K562 (cell line): ENCODE measurements at regions not wholly inside any gene's neighbourhood (a gene's known extent, or its start where the extent isn't known, plus 50 kb on each side); places are given as distances from the start of the nearest gene placed in this dataset.

Source experiments
- ADNP ChIP-seq: fragments of 200-800 bp; sonication (Bioruptor generic); IDR thresholded peaks from 2 replicates; pipeline ENCODE4 v1.6.1; 2016; ENCODE audit warnings: missing genetic modification characterization, missing compliant biosample characterization
- KLF1 ChIP-seq: fragments of 450-650 bp; IDR thresholded peaks from 2 replicates; pipeline ENCODE4 v1.6.1; 2016; ENCODE audit warnings: missing genetic modification characterization, missing compliant biosample characterization
- MNT ChIP-seq, 2 experiments: fragments of 450-650 bp; conservative IDR thresholded peaks; 2 replicates each; pipeline ENCODE4 v1.6.1; 2017; ENCODE audit warnings: mild to moderate bottlenecking in 2 of 2, moderate library complexity in 2 of 2
- MTA2 ChIP-seq: fragments of 450-650 bp; IDR thresholded peaks from 2 replicates; pipeline ENCODE4 v1.6.1; 2016; ENCODE audit warnings: low read depth
- POLR2AphosphoS2 ChIP-seq: IDR thresholded peaks from 2 replicates; pipeline ENCODE4 v1.6.1; 2012; ENCODE audit warnings: low read length, improper control_type of control experiment
- PTRF ChIP-seq: fragments of 450-650 bp; IDR thresholded peaks from 2 replicates; pipeline ENCODE4 v1.6.1; 2016; ENCODE audit warnings: mild to moderate bottlenecking, missing genetic modification characterization, missing compliant biosample characterization
- RAD21 ChIP-seq, 2 experiments: fragments of 250-450 bp in 1 of 2; fragments of 450-650 bp in 1 of 2; sonication (Bioruptor Pico) in 1 of 2; formaldehyde crosslinking in 1 of 2; IDR thresholded peaks in 1 of 2; conservative IDR thresholded peaks in 1 of 2; 2 replicates each; pipeline versions ENCODE4 v1.4.0 to v1.8.0; 2020 to 2022; ENCODE audit warnings: mild to moderate bottlenecking in 2 of 2, moderate library complexity in 1 of 2
- RBBP5 ChIP-seq: fragments of 200-600 bp; sonication (generic); IDR thresholded peaks from 2 replicates; pipeline ENCODE4 v1.6.1; 2012; ENCODE audit warnings: borderline replicate concordance, mild to moderate bottlenecking, low read length, control low read depth, inconsistent platforms; ENCODE audit not compliant: insufficient read depth, poor library complexity, severe bottlenecking
- TAF1 ChIP-seq: IDR thresholded peaks from 2 replicates; pipeline ENCODE4 v1.6.1; 2011; ENCODE audit warnings: mild to moderate bottlenecking, low read length, moderate library complexity; ENCODE audit not compliant: insufficient read depth, control insufficient read depth, severe bottlenecking; ENCODE audit errors: extremely low read depth
- ZBTB7A ChIP-seq: IDR thresholded peaks from 2 replicates; pipeline ENCODE4 v1.6.1; 2011; ENCODE audit warnings: low read depth, mild to moderate bottlenecking, low read length, moderate library complexity, borderline replicate concordance; ENCODE audit not compliant: control insufficient read depth
- ZNF143 ChIP-seq: sonication (generic); formaldehyde crosslinking; IDR thresholded peaks from 2 replicates; pipeline ENCODE4 v1.9.0; 2022; ENCODE audit warnings: mild to moderate bottlenecking, missing genetic modification reagents
- ZNF239 ChIP-seq: fragments of 250-450 bp; sonication (Bioruptor Pico); IDR thresholded peaks from 2 replicates; pipeline ENCODE4 v1.4.0; 2020; ENCODE audit warnings: mild to moderate bottlenecking
- ZNF79 ChIP-seq: fragments of 250-450 bp; sonication (Bioruptor Pico); IDR thresholded peaks from 2 replicates; pipeline ENCODE4 v1.4.0; 2020; ENCODE audit warnings: low read depth, mild to moderate bottlenecking, moderate library complexity
- TF ChIP-seq, protein P1 (sequence below): fragments of 450-650 bp; IDR thresholded peaks from 2 replicates; pipeline ENCODE4 v1.6.1; 2018; ENCODE audit warnings: mild to moderate bottlenecking, low read depth; ENCODE audit not compliant: partially characterized antibody
- TF ChIP-seq, protein P2 (sequence below): sonication (generic); formaldehyde crosslinking; IDR thresholded peaks from 2 replicates; pipeline ENCODE4 v1.8.1; 2023; ENCODE audit warnings: mild to moderate bottlenecking, missing genetic modification reagents
- TF ChIP-seq, protein P3 (sequence below): fragments of 450-650 bp; IDR thresholded peaks from 2 replicates; pipeline ENCODE4 v1.6.1; 2017; ENCODE audit warnings: antibody characterized with exemption, mild to moderate bottlenecking

- TF ChIP-seq MNT (conservative IDR thresholded peaks at IDR 0.05) (no peak), RAD21 (CRISPR knock-in tag; conservative IDR thresholded peaks at IDR 0.05 in 1 of 2, IDR thresholded peaks at IDR 0.05 in 1 of 2) (no peak), ZNF239 (CRISPR knock-in tag) (no peak), ZBTB7A (no peak), POLR2AphosphoS2 (no peak), KLF1 (tag) (no peak), ZNF79 (CRISPR knock-in tag) (no peak), ADNP (tag) (no peak), TAF1 (no peak), ZNF143 (no peak), PTRF (tag) (no peak), MTA2 (no peak), RBBP5 (no peak)
- TF ChIP-seq, protein P1, sequence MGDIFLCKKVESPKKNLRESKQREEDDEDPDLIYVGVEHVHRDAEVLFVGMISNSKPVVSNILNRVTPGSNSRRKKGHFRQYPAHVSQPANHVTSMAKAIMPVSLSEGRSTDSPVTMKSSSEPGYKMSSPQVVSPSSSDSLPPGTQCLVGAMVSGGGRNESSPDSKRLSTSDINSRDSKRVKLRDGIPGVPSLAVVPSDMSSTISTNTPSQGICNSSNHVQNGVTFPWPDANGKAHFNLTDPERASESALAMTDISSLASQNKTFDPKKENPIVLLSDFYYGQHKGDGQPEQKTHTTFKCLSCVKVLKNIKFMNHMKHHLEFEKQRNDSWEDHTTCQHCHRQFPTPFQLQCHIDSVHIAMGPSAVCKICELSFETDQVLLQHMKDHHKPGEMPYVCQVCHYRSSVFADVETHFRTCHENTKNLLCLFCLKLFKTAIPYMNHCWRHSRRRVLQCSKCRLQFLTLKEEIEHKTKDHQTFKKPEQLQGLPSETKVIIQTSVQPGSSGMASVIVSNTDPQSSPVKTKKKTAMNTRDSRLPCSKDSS: no peak
- TF ChIP-seq, protein P2, sequence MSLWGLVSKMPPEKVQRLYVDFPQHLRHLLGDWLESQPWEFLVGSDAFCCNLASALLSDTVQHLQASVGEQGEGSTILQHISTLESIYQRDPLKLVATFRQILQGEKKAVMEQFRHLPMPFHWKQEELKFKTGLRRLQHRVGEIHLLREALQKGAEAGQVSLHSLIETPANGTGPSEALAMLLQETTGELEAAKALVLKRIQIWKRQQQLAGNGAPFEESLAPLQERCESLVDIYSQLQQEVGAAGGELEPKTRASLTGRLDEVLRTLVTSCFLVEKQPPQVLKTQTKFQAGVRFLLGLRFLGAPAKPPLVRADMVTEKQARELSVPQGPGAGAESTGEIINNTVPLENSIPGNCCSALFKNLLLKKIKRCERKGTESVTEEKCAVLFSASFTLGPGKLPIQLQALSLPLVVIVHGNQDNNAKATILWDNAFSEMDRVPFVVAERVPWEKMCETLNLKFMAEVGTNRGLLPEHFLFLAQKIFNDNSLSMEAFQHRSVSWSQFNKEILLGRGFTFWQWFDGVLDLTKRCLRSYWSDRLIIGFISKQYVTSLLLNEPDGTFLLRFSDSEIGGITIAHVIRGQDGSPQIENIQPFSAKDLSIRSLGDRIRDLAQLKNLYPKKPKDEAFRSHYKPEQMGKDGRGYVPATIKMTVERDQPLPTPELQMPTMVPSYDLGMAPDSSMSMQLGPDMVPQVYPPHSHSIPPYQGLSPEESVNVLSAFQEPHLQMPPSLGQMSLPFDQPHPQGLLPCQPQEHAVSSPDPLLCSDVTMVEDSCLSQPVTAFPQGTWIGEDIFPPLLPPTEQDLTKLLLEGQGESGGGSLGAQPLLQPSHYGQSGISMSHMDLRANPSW (CRISPR knock-in tag): no peak
- TF ChIP-seq, protein P3, sequence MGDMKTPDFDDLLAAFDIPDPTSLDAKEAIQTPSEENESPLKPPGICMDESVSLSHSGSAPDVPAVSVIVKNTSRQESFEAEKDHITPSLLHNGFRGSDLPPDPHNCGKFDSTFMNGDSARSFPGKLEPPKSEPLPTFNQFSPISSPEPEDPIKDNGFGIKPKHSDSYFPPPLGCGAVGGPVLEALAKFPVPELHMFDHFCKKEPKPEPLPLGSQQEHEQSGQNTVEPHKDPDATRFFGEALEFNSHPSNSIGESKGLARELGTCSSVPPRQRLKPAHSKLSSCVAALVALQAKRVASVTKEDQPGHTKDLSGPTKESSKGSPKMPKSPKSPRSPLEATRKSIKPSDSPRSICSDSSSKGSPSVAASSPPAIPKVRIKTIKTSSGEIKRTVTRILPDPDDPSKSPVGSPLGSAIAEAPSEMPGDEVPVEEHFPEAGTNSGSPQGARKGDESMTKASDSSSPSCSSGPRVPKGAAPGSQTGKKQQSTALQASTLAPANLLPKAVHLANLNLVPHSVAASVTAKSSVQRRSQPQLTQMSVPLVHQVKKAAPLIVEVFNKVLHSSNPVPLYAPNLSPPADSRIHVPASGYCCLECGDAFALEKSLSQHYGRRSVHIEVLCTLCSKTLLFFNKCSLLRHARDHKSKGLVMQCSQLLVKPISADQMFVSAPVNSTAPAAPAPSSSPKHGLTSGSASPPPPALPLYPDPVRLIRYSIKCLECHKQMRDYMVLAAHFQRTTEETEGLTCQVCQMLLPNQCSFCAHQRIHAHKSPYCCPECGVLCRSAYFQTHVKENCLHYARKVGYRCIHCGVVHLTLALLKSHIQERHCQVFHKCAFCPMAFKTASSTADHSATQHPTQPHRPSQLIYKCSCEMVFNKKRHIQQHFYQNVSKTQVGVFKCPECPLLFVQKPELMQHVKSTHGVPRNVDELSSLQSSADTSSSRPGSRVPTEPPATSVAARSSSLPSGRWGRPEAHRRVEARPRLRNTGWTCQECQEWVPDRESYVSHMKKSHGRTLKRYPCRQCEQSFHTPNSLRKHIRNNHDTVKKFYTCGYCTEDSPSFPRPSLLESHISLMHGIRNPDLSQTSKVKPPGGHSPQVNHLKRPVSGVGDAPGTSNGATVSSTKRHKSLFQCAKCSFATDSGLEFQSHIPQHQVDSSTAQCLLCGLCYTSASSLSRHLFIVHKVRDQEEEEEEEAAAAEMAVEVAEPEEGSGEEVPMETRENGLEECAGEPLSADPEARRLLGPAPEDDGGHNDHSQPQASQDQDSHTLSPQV: no peak; the same call in 1 of the 2 replicates
Measured at GRCh38 chr6:15955484-15955883, 173.4 kb upstream of the MYLIP start (continued).
